GM21423 (cell line): ENCODE measurements at regions not wholly inside any gene's neighbourhood (a gene's known extent, or its start where the extent isn't known, plus 50 kb on each side); places are given as distances from the start of the nearest gene placed in this dataset.

Experiments
- ATAC-seq: cut with Tn5 transposase; IDR thresholded peaks from one replicate; pipeline ENCODE4 v1.9.1; 2021; ENCODE audit warnings: mild to moderate bottlenecking, moderate library complexity; ENCODE audit not compliant: unreplicated experiment

- no peak for ATAC-seq
These were observed 671.1 kb upstream of the CELF2 start for GRCh38 chr10:10346390-10347150.

- ATAC-seq = no peak
These were observed 667.6 kb upstream of the CELF2 start for GRCh38 chr10:10350050-10350449.

GRCh38 chr10:10351451-10351850 is 666.2 kb upstream of the CELF2 start:
- no peak for ATAC-seq

GRCh38 chr10:10353326-10353868 is 664.3 kb upstream of the CELF2 start:
- ATAC-seq = no peak

GRCh38 chr10:10359263-10359662 is 658.4 kb upstream of the CELF2 start:
- ATAC-seq = no peak

- ATAC-seq = no peak
These were observed 656.3 kb upstream of the CELF2 start for GRCh38 chr10:10361301-10361885.

- no peak for ATAC-seq
These were observed 654.9 kb upstream of the CELF2 start for GRCh38 chr10:10362800-10363199.

- ATAC-seq = no peak
These were observed 654.5 kb upstream of the CELF2 start for GRCh38 chr10:10363217-10363616.

- ATAC-seq = no peak
These were observed 652.8 kb upstream of the CELF2 start for GRCh38 chr10:10364902-10365301.

- ATAC-seq = no peak
These were observed 652.0 kb upstream of the CELF2 start for GRCh38 chr10:10365676-10366075.

- ATAC-seq = no peak
These were observed 650.8 kb upstream of the CELF2 start for GRCh38 chr10:10366836-10367235.

GRCh38 chr10:10367264-10367663 is 650.4 kb upstream of the CELF2 start:
- no peak for ATAC-seq

GRCh38 chr10:10368951-10369576 is 648.6 kb upstream of the CELF2 start:
- ATAC-seq = no peak

- ATAC-seq = no peak
These were observed 631.8 kb upstream of the CELF2 start for GRCh38 chr10:10385831-10386230.

GRCh38 chr10:10389182-10389581 is 628.5 kb upstream of the CELF2 start:
- ATAC-seq = no peak

GRCh38 chr10:10392511-10392910 is 625.2 kb upstream of the CELF2 start:
- no peak for ATAC-seq

GRCh38 chr10:10394933-10395658 is 622.6 kb upstream of the CELF2 start:
- ATAC-seq = no peak

GRCh38 chr10:10396601-10397000 is 621.1 kb upstream of the CELF2 start:
- no peak for ATAC-seq

- ATAC-seq = no peak
These were observed 619.8 kb upstream of the CELF2 start for GRCh38 chr10:10397906-10398305.

- no peak for ATAC-seq
These were observed 613.9 kb upstream of the CELF2 start for GRCh38 chr10:10403762-10404161.

GRCh38 chr10:10417671-10418070 is 600.0 kb upstream of the CELF2 start:
- no peak for ATAC-seq
